ENCODE measurements at regions not wholly inside any gene's neighbourhood (a gene's known extent, or its start where the extent isn't known, plus 50 kb on each side); places are given as distances from the start of the nearest gene placed in this dataset.

DNA sequence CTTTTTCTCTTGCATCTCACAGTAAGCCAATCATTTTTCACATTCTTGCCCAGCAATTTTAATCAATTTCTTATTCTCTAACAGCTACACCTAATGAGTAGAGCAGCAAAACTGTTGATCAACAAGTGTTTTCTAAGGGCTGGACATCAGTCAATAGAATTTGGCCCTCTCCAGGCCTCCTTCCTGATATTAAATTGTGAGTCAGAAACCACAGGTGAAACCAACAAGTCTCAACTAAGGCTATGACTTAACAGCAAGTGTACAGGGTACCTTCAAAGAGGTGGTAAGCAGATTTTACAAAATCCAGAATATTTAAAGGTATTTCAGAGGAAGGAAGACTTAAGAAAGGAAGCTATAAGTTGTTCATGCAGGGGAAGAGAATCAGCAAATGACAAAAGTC, 156.5 kb upstream of the ARHGAP24 start:
- POLR2A ChIA-PET: no interaction called here
- no peak overlapping the region for H3K4me3 ChIP-seq (ENCODE audit: low read depth, low read length)
- CTCF ChIA-PET: no interaction called here
- no peak for TF ChIP-seq CTCF (IDR thresholded peaks at IDR 0.05; ENCODE audit: low read depth, low read length)
- H3K27ac ChIP-seq (ENCODE audit: low read depth, low read length): no peak overlapping the region
- no peak for DNase-seq (ENCODE audit: low read depth, low spot score)
- H3K27me3 ChIP-seq (ENCODE audit: control insufficient read depth, insufficient read depth, low read length): no peaks in the 10 kb centered on the region
- H3K9me3 ChIP-seq (ENCODE audit: control insufficient read depth, insufficient read depth, low read length): no peaks in the 10 kb centered on the region

DNA sequence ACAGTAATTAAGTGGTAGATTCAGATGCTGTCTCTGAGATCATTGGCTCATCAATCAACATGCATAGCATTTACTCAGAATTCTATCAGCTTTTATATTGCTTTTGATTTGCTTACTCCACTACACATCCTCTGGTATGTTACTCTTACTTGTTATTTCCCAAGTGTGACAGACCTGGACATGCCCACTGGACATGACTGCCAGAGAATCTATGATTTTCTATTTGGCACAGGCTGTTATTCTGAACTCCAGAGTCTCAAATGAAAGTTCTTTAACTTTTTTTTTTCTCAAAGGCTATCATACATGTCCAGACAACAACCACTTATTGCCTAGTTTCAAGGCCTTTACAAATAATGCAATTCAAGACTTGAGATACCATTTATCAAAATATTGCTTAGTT, 116.1 kb upstream of the ARHGAP24 start:
- Histone ChIP-seq H3K27me3 (ENCODE audit: control insufficient read depth, insufficient read depth, low read length) (no peaks in the 10 kb centered on the region), H3K27ac (ENCODE audit: low read depth, low read length) (no peak overlapping the region), H3K9me3 (ENCODE audit: control insufficient read depth, insufficient read depth, low read length) (no peaks in the 10 kb centered on the region), H3K4me3 (ENCODE audit: low read depth, low read length) (no peak overlapping the region)
- no peak for DNase-seq (ENCODE audit: low read depth, low spot score)
- no peak for TF ChIP-seq CTCF (IDR thresholded peaks at IDR 0.05; ENCODE audit: low read depth, low read length)
- ChIA-PET POLR2A (no interaction called here), CTCF (no interaction called here)

GRCh38 chr4:85362550-85362949, 112.4 kb upstream of the ARHGAP24 start:
- H3K9me3 ChIP-seq (ENCODE audit: control insufficient read depth, insufficient read depth, low read length): no peaks in the 10 kb centered on the region
- DNase-seq (ENCODE audit: low read depth, low spot score): no peak
- CTCF ChIA-PET: interaction anchor here (0.6 kb wide), 1 partner anchor 9 kb away, joined by 3 read pairs; no protein-coding TSS in a partner anchor

DNA sequence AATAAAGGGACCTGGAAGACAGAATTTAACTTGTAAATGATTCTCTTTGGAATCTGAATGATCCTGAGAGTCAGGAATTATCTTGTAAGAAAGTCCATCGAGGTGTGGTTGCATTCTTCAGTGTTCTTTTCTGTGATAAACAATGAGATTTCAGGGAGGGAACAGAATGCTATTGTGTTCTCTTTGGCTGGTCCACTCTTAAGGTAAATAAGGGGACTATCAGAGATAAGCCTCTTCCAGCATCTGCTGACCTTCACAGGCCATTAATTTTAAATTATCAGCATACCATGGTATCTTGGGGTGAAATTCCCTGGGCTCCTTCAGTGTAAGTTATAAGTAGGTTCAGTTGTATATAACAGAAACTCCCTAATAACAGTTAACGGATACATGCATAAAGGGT, 107.1 kb upstream of the ARHGAP24 start:
- H3K9me3 ChIP-seq (ENCODE audit: control insufficient read depth, insufficient read depth, low read length): no peaks in the 10 kb centered on the region
- no peak for TF ChIP-seq CTCF (IDR thresholded peaks at IDR 0.05; ENCODE audit: low read depth, low read length)
- ChIA-PET POLR2A (no interaction called here), CTCF (interaction anchor here (2.8 kb wide), 1 partner anchor 220 kb away, joined by 20 read pairs; no protein-coding TSS in a partner anchor)
- no peak overlapping the region for H3K27ac ChIP-seq (ENCODE audit: low read depth, low read length)
- no peaks in the 10 kb centered on the region for H3K27me3 ChIP-seq (ENCODE audit: control insufficient read depth, insufficient read depth, low read length)
- H3K4me3 ChIP-seq (ENCODE audit: low read depth, low read length): no peak overlapping the region
- no peak for DNase-seq (ENCODE audit: low read depth, low spot score)

More at GRCh38 chr4:85362550-85362949, 112.4 kb upstream of the ARHGAP24 start:
- Histone ChIP-seq H3K27ac (ENCODE audit: low read depth, low read length) (no peak overlapping the region), H3K4me3 (ENCODE audit: low read depth, low read length) (no peak overlapping the region), H3K27me3 (ENCODE audit: control insufficient read depth, insufficient read depth, low read length) (no peaks in the 10 kb centered on the region)
- TF ChIP-seq CTCF (IDR thresholded peaks at IDR 0.05; ENCODE audit: low read depth, low read length): no peak
- POLR2A ChIA-PET: no interaction called here

DNA sequence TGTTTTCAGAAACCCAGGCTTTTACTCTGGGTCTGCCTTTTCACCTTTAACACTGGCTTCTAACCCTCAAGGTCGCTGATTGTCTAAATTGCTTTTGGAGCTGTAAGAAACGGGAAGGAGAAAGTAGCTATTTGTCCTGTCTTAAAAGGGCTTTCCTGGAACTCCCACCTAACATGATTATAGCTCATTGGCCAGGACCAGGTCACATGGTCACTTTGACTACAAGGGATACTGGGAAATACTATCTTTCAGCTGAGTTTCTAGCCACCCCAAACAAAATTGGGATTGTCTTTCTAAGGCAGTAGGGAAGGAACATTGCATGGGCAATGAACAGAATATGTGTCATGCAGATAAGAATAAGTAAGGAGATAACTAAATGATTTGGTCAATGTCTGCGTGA, 106.7 kb upstream of the ARHGAP24 start:
- Histone ChIP-seq H3K9me3 (ENCODE audit: control insufficient read depth, insufficient read depth, low read length) (no peaks in the 10 kb centered on the region), H3K4me3 (ENCODE audit: low read depth, low read length) (no peak overlapping the region), H3K27me3 (ENCODE audit: control insufficient read depth, insufficient read depth, low read length) (no peaks in the 10 kb centered on the region), H3K27ac (ENCODE audit: low read depth, low read length) (no peak overlapping the region)
- DNase-seq (ENCODE audit: low read depth, low spot score): no peak
- ChIA-PET CTCF (interaction anchor here (2.4 to 2.8 kb wide), 2 partner anchors 8 to 220 kb away, joined by 7 to 20 read pairs; no protein-coding TSS in a partner anchor), POLR2A (no interaction called here)
- no peak for TF ChIP-seq CTCF (IDR thresholded peaks at IDR 0.05; ENCODE audit: low read depth, low read length)
